ENCODE measurements at regions not wholly inside any gene's neighbourhood (a gene's known extent, or its start where the extent isn't known, plus 50 kb on each side); places are given as distances from the start of the nearest gene placed in this dataset.

DNA sequence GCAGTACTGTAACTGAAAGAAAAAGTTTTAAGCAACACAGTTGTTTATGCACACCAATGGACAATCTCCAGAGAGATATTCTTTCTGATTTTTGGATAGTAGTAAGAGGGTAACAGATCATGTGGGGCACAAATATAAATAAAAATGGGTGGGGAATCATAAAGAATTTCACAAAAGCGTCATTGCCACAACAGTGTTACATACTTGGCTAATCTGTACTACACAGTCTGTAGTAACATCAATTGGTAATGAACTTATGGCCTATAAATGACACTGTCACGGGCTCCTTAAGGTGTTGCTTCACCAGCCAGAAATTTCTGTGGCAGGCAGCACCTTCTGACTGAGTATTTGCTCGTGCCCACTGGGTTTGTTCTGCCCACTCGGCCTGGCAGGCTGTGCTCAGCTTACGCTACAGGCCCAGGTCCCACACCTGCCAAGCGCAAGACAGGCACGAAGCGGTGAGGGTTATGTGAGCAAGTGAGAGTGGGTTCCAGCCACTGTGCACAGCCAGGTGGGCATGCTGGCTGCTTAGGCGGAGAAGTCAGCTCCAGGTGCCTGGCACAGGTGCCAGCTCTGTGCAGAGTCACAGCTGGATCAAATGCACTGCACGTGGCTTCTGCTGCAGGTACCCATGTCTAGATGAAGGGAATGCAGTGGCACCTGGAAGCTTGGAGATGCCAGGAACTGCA is 532.5 kb upstream of the SLC39A10 start:
- Histone ChIP-seq H3K9me1 (replicated peaks; ENCODE audit: control insufficient read depth, extremely low read depth, insufficient read depth, low read length) (no peaks in the 10 kb centered on the region), H3K79me2 (ENCODE audit: control insufficient read depth, insufficient read depth, low read length) (no peaks in the 10 kb centered on the region), H3K9me3 (replicated peaks; ENCODE audit: control insufficient read depth, insufficient read depth, low read length) (peaks cover 1% of the 10 kb centered on the region), H3K4me2 (ENCODE audit: insufficient read depth, low read length) (no peak overlapping the region), H3K36me3 (ENCODE audit: control insufficient read depth in 2 of 2, extremely low read depth in 1 of 2, insufficient read depth in 2 of 2, low read length in 2 of 2) (no peaks in the 10 kb centered on the region), H3K4me3 (replicated peaks in 1 of 3; ENCODE audit: insufficient read depth in 1 of 3, low read depth in 1 of 3, low read length in 3 of 3) (no peak overlapping the region), H2AFZ (ENCODE audit: low read depth, low read length) (no peak overlapping the region), H3K27ac (ENCODE audit: insufficient read depth, low read depth, low read length) (no peak overlapping the region), H4K20me1 (replicated peaks; ENCODE audit: control insufficient read depth, extremely low read depth, insufficient read depth, low read length) (no peaks in the 10 kb centered on the region), H3K4me1 (ENCODE audit: control insufficient read depth, extremely low read depth, insufficient read depth, low read length) (no peaks in the 10 kb centered on the region), H3K27me3 (ENCODE audit: control insufficient read depth in 2 of 2, insufficient read depth in 2 of 2, low read length in 2 of 2) (no peaks in the 10 kb centered on the region), H3K9ac (replicated peaks; ENCODE audit: extremely low read depth, insufficient read depth, low read length) (no peak overlapping the region)
- POLR2A ChIA-PET = no interaction called here
- no peak for FAIRE-seq
- dilution Hi-C loops (cut with MboI; ENCODE audit: extremely low pct_ligation_motif_present, low sequenced_read_pairs) = no loop called here
- CTCF ChIA-PET = no interaction called here
- DNase-seq (ENCODE audit: low read depth, low spot score) = no peak
- intact Hi-C loops (cut with micrococcal nuclease) = no loop called here
- no TSS peak for BruUV-seq (replicated peaks)
- TF ChIP-seq GATA2 (IDR thresholded peaks at IDR 0.05; ENCODE audit: insufficient read depth, insufficient read length, low read depth, low read length) (no peak), POLR2A (IDR thresholded peaks at IDR 0.05; ENCODE audit: low read depth, low read length) (no peak), MYC (IDR thresholded peaks at IDR 0.05; ENCODE audit: low read depth, low read length) (no peak), EZH2 (IDR thresholded peaks at IDR 0.05; ENCODE audit: borderline replicate concordance, low read depth, low read length, severe bottlenecking) (no peak), POLR2AphosphoS5 (IDR thresholded peaks at IDR 0.05; ENCODE audit: insufficient read depth, low read depth, low read length) (no peak), JUN (IDR thresholded peaks at IDR 0.05; ENCODE audit: borderline replicate concordance, insufficient read depth, insufficient read length, low read depth) (no peak), FOS (IDR thresholded peaks at IDR 0.05; ENCODE audit: borderline replicate concordance, insufficient read depth, low read length) (no peak)
- TF ChIP-seq, protein P1, sequence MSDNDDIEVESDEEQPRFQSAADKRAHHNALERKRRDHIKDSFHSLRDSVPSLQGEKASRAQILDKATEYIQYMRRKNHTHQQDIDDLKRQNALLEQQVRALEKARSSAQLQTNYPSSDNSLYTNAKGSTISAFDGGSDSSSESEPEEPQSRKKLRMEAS (IDR thresholded peaks at IDR 0.05; ENCODE audit: insufficient read depth, insufficient read length) = no peak
- TF ChIP-seq, protein P2, sequence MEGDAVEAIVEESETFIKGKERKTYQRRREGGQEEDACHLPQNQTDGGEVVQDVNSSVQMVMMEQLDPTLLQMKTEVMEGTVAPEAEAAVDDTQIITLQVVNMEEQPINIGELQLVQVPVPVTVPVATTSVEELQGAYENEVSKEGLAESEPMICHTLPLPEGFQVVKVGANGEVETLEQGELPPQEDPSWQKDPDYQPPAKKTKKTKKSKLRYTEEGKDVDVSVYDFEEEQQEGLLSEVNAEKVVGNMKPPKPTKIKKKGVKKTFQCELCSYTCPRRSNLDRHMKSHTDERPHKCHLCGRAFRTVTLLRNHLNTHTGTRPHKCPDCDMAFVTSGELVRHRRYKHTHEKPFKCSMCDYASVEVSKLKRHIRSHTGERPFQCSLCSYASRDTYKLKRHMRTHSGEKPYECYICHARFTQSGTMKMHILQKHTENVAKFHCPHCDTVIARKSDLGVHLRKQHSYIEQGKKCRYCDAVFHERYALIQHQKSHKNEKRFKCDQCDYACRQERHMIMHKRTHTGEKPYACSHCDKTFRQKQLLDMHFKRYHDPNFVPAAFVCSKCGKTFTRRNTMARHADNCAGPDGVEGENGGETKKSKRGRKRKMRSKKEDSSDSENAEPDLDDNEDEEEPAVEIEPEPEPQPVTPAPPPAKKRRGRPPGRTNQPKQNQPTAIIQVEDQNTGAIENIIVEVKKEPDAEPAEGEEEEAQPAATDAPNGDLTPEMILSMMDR (IDR thresholded peaks at IDR 0.05; ENCODE audit: extremely low read depth in 1 of 2, insufficient read depth in 1 of 2, low read depth in 1 of 2, low read length in 2 of 2) = no peak

Data from endothelial cell of umbilical vein (primary cell).